GM19463 (cell line): ENCODE measurements at regions not wholly inside any gene's neighbourhood (a gene's known extent, or its start where the extent isn't known, plus 50 kb on each side); places are given as distances from the start of the nearest gene placed in this dataset.

Experiments
- ATAC-seq: cut with Tn5 transposase; IDR thresholded peaks from one replicate; pipeline ENCODE4 v1.9.1; 2021; ENCODE audit warnings: mild to moderate bottlenecking, moderate library complexity; ENCODE audit not compliant: unreplicated experiment

DNA sequence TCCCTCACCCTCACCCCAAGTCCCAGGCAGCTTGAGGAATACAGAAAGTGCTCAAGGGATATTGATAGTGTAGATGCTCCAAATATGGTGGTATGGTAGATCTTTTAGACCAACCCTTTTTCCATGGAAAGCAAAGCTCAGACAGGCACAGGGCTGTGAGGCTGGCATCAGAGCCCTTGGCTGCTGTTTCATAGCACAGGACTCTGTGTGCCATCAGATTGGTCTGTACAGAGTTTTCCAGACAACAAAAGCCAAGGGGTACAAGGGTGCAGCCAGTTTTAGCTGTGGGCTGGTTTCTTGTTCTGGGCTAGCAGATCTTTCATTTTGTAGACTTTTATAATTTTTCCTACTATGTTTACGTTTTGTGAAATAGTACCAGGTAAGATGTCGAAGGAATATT is 296.9 kb upstream of the TNP1 start:
- no peak for ATAC-seq

DNA sequence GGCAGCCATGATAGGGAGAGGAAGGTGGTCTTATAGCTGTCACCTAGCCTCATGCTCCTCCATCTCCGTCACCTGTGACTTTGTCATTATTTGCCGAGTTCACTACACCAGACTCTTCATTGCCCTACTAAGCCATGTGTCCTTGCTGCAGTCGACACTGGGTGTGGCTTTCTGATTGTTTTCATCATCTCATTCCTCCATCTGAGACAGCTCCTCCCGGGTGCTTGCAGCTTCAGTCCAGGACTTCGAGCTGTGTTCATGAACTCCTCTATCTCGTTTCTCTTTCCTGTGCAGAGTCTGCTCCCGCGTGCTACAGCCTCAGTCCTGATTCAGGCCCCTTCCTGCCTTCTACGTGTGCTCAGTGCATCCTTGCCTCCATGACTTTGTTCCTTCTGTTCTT is 295.1 kb upstream of the TNP1 start:
- no peak for ATAC-seq

DNA sequence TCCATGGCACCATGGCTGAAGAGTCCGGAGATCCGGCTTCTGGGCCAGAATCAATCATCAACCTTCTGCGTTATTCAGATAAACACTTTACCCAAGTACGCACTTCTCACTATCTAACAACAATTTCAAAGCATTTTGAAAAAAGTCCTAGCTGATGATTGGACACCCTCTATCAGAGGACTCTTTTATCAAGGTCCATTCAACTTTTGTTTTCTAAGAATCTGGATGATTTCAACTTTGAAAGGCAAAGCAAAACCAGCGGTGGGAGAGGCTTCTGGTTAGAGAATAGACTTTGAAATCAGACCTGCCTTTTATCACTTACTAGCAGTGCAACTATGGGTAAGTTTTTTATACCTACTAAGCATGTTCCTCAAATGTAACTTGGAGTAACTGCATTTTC is 293.6 kb upstream of the TNP1 start:
- no peak for ATAC-seq

DNA sequence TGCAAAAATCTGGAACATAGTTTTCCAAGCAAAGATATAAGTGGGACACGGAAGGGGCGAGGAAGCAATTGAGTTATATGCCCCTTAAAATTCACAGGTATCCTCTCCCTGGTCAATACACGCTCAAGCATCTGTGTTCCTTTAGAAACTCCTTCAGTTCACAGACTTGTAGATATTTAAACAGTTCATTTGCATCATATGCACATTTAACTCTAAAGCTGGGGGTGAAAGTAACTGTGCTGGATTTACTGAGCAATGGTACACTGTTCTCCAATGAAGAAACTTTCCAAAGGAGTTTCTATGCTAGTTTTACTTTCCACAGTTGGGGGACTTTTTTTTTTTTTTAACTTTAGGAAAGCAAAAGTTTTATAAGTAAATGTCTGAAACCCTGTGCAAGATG is 293.0 kb upstream of the TNP1 start:
- ATAC-seq: no peak

DNA sequence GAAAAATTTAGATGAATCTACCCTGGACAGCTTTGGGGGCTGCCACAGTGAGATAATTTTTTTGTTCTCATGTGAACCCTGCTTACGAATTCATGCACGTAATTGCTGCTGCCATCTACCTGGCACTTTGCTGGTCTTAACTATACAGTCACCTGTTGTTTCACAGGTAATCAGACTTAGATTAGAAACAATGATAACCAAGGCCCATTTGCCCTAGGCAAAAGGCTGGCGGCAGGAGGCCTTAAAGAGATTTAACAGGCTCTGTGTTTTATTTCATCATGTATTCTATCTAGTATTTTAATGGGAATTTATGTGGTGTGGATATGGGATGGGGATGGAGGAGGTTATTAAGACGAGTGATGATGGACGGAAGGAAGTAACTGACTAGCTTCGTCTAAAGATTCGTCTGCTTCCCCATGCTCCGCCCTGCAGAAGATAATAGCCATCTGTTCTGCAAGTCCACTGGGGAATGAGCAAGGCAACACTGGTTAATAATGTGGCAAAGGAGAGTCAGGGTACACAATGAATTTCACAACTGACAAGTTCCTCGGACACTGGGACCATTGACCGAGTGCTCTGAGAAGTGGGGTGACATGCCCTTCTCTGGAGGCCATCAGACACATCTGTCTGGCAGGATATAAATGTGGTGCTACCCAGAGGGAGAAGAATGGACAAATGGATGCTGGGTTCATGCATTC is 291.8 kb upstream of the TNP1 start:
- no peak for ATAC-seq

DNA sequence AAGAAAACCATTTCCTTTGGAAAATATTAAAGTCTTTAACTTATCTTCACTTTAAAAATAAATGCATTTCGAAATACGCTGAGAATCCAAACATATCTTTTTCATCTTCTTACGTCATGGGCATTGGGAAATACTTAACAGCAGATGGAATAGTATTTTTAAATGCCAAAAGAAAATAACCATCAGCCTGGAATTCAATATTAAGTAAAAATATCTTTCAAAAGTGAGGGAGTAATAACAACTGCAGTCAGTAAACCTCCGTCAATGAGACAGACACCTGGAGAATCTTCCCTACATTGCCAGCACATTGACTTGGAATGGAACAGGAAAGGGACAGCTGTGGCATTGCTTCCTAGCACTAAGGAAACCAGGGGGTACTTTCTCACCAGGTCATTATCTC is 290.4 kb upstream of the TNP1 start:
- ATAC-seq: no peak

DNA sequence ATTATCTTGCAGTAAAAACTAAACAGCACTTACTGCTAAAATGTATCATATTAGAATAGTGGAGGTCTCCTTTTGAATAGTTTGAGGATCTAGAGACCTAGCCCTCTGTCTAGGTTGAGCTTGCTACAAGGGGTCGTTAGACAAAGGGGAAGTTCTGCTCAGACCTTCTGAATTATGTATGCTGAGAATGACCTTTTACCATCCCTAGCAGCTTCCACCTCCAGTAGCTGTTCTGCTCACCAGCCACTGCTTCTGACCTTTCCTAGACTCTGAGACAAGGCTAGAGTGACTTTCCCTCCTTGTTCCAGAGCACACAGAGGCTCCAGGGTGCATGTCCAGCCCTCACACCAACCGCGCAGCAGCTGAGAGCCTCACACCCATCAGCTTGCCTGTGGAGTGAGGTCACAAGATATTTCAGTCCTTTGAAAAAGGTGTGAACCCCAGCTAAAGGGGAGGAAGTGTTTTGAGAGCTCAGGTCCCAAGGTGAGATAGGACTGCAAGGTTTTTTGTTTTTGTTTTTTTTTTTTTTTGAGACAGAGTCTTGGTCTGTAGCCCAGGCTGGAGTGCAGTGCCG is 289.3 kb upstream of the TNP1 start:
- ATAC-seq: no peak

DNA sequence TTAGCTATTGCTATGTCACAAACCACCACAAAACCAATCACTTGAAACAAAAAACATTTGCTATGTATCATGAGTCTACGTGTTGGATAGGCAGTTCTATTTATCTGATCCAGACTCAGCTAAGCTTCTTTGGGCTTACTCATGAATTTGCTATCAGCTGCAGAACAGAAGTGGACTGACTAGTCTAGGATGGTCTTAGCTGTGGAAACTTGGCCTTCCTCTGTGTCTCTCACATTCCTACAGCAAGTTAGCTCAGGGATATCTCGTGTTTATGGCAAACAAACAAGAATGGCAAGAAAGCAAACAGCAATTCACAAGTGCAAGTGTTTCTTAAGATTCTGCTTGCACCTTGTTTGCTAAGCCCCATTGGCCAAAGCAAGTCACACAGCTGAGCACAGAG is 288.0 kb upstream of the TNP1 start:
- ATAC-seq: no peak

DNA sequence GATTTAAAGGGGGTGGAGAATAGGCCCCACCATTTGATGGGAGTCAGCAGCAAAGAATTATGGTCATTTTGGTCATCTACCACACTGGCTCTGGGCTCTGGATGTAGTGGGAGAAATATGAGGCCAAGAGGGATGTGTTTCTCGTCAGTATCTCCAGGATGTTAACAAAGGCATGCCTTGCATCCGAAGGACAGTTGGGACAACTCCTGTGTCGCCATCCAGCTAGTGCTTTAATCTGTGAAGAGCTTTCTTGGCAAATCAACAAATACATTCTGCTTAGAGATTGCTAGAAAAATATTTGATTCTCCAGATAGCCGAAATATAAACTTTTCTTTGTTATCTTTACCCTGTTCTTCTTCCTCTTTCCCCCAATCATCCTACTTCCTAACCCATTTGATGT is 287.1 kb upstream of the TNP1 start:
- no peak for ATAC-seq

DNA sequence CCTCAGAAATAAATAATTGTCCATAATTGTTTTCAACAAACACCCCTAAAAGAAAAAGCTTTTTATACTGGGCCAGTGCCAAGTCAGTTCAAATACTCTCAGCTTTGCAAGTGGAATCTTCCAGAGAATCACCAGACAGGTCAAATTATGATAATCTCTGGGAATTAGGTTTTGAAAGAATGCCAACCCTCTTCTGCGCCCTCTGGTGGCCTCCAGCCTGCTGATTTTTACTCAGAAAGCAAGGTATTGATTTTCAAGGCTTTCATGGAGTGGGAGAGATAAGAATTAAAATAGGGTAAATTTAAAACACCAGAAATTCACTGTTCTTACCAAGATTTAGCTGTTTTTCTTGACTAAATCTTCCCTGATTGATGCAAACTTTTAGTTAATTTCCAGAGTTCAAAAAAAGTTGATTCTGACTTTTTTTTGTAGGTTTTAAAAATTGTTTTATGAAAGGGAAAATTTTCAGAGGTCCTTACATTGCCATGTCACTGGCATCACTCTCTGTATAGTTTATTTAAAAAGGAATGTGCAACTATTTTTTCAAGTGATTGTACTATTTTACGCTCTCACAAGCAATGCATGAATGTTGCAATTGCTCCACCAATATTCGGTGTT is 282.9 kb upstream of the TNP1 start:
- no peak for ATAC-seq

DNA sequence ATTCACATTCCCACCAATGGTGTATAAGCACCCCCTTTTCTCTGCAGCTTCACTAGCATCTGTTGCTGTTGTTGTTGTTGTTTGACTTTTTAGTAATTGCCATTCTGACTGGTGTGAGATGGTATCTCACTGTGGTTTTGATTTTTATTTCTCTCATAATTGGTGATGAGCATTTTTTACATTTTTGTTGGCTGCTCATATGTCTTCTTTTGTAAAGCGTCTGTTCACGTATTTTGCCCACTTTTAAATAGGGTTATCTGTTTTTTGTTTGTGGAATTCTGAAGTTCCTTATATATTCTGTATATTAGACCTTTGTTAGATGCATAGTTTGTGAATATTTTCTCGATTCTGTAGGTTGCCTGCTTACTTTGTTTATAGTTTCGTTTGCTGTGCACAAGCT is 278.4 kb upstream of the TNP1 start:
- no peak for ATAC-seq

DNA sequence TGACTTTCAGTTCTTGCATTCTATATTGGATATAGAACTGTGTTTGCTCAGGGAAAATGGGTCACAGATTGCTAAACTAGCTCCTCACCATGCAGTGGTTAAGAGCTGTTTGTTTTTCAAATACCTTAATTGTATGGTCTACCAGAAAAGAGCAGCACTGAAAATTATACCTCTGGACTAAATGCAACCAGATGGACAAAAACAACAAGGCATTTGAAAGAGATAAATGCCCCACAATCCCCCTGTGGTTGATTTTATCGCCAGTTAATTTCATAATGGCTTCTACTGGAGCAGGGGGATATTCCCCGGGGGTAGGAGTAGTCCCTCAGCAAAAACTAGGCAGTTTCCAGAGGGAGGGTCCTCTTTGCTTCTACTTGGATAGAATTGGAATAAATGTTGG is 267.9 kb upstream of the TNP1 start:
- no peak for ATAC-seq

DNA sequence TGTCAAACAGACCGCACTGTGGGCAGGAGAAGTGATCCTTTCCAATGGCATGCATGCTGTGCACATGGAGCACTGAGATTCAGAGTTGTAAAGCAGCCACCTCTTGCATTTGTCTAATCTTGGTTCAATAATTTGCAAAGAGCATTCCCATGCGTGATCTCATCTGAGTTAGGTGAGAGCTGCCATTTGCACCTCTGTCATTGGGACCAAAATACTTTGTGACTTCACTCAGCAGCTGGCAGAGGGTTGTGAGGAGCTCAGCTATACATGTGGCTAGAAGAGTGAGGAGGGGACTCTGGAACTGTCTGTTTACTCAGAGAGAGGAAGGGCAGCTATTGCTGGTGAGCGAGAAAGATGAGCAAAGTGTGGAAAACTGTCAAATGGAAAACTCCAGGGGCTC is 265.1 kb upstream of the TNP1 start:
- ATAC-seq: no peak

DNA sequence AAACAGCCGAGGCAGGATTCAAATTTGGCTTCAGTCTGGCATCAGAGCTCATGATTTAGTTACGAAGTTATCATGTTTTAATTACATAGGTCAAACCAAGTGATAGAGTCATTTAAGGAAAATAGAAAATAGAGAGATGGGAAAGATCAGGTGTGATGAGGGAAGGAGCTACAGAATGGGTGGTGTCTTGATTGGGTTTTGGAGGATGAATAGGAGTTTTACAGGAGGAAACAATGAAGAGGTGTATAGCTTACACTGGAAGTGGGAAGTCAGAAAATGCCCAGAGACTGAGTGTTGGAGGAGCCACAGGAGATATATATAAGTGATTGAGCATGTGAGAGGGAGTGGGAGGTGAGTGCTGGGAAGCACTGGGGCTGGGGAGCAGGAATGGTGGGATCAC is 264.2 kb upstream of the TNP1 start:
- ATAC-seq: no peak

DNA sequence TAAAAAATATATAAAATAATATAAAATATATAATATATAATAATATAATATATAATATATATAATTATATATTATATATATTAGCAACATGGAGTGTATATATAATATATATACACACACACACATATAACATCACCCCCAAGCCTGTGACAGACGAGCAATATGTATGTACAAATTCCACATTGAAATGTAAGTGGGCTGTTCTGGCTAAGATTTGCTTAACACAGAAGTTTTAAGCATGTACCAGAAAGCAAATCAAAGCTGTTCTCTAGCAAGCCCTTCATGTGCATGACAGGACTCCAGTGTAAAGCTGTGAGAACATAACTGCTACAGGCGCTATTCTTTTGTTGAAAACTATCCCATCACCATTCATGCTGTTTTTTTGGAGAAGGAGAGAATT is 261.7 kb upstream of the TNP1 start:
- ATAC-seq: no peak

DNA sequence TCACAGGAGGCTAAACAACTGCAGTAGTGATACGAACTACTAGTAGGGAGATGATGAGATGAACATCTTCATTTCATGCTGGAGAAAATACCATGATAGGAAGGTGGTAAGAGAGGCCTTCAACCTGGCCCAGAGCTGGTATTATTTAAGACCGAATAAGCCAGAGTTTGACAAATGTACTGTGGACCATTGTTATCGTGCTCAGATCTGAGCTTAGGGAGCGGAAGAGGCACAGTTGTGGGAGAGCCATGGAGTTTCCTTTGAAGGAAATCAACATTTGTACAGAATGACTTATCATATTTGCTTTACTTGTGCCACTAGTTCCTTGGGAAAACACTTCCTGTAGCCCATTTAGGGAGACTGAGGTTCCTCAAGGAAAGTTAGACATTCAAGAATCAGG is 260.6 kb upstream of the TNP1 start:
- ATAC-seq: no peak

DNA sequence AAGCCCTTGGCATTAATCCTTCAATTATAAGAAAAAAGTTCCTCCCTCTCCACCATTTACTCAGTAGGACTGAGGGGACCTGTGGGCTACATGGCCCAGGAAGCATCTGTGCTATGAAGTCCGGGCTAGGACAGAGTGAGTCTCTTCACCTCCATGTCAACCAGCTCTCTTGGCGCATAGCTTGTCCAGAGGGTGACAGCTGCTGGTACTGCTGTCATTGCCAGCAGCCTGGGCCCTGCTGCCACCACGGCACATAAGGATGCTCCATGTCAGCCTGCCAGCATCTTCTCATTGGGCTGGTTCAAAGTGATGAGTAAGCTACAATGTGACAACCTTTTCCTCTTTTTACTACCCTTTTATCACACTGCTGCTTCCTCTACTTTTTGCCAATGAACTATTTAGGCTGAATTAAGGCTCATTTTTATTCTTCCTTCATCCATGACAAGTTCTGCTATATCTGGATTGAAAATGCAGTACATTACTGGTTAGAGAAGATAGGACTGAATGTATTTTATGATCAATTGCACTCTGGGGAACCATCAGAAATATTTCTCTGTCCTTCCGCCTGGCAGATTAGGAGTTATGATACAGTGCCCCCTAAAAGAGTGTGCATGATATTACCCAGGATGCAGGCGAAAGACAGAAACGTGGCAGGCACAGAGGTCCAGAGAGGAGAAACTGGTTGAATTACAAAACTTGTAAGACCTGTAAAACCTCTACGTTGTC is 258.9 kb upstream of the TNP1 start:
- no peak for ATAC-seq

DNA sequence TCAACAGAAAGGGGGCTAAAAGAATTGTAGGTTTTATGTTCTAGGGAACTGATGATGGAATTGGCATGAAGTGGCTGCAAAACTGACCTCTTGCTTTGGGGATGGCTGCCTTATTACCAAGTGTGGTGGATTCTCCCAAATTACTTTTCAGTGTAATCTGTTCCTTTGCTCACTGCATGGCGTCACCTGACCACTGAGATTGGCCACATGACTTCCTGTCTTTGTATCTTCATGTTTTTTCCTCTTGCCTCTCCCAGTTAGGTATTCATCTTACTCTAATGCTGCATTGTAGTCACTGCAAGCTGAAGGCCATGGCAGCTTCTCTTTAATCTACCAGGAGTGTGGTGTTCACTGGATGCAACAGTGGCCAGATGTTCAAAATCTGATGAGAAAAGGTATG is 257.7 kb upstream of the TNP1 start:
- no peak for ATAC-seq

DNA sequence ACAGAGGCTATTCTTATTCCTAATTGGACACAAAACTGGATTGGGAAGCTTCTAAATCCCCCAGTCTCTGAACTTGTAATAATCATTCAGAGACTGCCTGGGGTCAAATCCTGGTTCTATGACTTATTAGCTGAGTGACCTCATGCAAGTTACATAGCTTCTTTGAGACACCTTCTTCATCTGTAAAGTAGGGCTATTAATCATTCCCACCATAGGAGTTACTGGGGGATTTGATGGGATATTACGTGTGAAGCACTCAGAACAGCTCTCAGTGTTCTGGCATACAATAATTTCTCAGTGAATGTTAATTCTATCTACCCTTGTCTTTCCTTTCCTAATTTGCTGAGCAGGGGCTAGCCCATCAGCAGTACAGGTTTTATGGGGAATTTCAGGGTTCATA is 256.7 kb upstream of the TNP1 start:
- ATAC-seq: no peak

DNA sequence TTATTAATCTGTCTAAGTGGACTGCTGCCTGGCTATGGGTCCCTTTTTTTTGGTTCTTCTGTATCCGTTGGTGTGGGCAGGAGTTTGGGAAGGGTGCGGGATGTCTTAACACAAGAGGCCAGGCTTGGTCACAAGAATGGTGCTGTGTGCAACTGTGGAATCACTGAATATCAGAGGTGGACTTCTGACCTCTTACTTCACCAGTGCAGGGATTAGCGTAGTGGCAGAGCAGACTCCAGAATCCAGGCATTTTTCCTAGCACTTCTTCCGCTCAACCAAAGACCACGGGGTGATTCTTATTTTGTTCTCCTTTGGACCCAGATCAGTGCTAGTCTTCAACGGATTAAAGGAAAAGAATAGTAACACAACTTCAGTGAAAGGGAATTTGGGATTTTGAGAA is 254.3 kb upstream of the TNP1 start:
- ATAC-seq: no peak

DNA sequence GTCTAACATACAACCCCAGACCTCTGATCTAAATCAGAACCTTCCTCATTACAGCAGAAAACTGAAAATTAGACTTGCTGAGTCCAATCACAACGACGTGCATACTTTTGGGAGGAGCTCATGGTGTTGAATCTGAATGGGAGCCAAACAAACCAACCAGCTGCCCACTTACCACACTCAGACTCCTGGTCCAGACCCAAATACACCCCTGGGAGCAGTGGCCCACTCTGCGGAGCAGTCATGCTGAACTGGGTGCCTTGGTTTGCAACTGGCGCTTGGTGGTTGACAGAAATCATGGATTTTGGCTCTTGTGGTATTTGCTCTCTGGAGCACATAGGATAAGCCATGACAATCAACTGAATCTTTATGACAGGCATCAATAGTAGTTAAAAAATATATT is 253.6 kb upstream of the TNP1 start:
- no peak for ATAC-seq

DNA sequence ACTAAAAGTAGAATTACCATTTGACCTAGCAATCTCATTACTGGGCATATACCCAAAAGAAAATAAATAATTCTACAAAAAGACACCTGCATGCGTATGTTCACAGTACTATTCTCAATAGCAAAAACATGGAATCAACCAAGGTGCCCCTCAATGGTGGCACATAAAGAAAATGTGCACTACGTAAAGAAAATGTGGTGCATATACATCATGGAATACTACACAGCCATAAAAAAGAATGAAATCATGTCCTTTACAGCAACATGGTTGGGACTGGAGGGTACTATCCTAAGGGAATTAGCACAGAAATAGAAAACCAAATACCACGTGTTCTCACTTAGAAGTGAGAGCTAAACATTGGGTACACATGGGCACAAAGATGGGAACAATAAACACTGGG is 250.7 kb upstream of the TNP1 start:
- no peak for ATAC-seq
